Thymus (tissue), 11 donors: ENCODE measurements at regions not wholly inside any gene's neighbourhood (a gene's known extent, or its start where the extent isn't known, plus 50 kb on each side); places are given as distances from the start of the nearest gene placed in this dataset.
A peak's percentile ranks its signal among the peaks of the same experiment; 100 is the strongest.

Experiments used
- DNase-seq, 9 donors: peaks; one replicate each; pipeline ENCODE4 v3.0.0-alpha.2; 2013; ENCODE audit warnings: low spot score in 9 of 9, low read depth in 6 of 9, missing footprints in 1 of 9
- H3K27ac ChIP-seq, 2 donors: one replicate each; pipeline ENCODE4 v1.5.1; 2013; ENCODE audit warnings: control low read depth in 1 of 2, low read depth in 1 of 2, low read length in 1 of 2, mild to moderate bottlenecking in 1 of 2, moderate library complexity in 1 of 2
- H3K27me3 ChIP-seq, 2 donors: one replicate each; pipeline ENCODE4 v1.5.1; 2013; ENCODE audit warnings: low read length in 1 of 2; ENCODE audit not compliant: control insufficient read depth in 2 of 2, insufficient read depth in 1 of 2
- H3K36me3 ChIP-seq, 2 donors: one replicate each; pipeline ENCODE4 v1.5.1; 2013; ENCODE audit warnings: low read length in 1 of 2, mild to moderate bottlenecking in 1 of 2, moderate library complexity in 1 of 2; ENCODE audit not compliant: control insufficient read depth in 2 of 2, insufficient read depth in 2 of 2
- H3K4me1 ChIP-seq, 2 donors: one replicate each; pipeline ENCODE4 v1.5.1; 2013; ENCODE audit warnings: low read length in 2 of 2; ENCODE audit not compliant: control insufficient read depth in 2 of 2, insufficient read depth in 2 of 2
- H3K4me3 ChIP-seq, 2 donors: one replicate each; pipeline ENCODE4 v1.5.1; 2013; ENCODE audit warnings: low read length in 2 of 2, control low read depth in 1 of 2, mild to moderate bottlenecking in 1 of 2
- H3K9me3 ChIP-seq, 2 donors: one replicate each; pipeline ENCODE4 v1.5.1; 2013; ENCODE audit warnings: low read length in 1 of 2, mild to moderate bottlenecking in 1 of 2; ENCODE audit not compliant: control insufficient read depth in 2 of 2, insufficient read depth in 1 of 2
- WGBS: extraction: QIAGEN DNeasy Blood & Tissue Kit; methylation state at CpG from one replicate; pipeline ENCODE4 v1.1.7; 2013; 5-methylcytosine and 5-hydroxymethylcytosine counted together
- donor health status: healthy.

DNA sequence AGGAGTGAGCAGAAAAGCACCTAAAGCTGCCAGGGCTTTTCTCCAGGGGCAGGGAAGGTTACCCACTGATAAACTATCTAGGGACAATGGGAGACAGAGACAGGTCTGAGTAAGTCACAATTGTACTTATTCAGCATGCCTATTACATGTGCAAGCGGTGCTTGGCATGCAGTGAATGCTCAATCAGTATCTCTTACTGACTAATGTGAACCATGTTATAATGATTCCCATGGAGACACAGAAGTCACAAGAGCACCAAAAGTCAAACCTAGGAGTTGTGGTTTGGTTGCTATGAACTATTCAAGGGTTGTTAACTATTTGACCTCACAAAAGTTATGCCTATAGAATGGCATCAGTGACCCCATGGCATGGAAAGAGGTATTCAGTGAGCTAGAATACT is 50.0 kb upstream of the RASGRP1 start:
- no peak overlapping the region for H3K4me3 ChIP-seq
- DNase-seq, result no peak
- H3K27me3 ChIP-seq, result no peaks in the 10 kb centered on the region
- H3K27ac ChIP-seq, result no peak overlapping the region
- H3K9me3 ChIP-seq, result no peaks in the 10 kb centered on the region
- WGBS, result 100% methylated on average over 1 of the region's 1 CpG
- peaks cover 19 to 32% of the 10 kb centered on the region in 2 donors for H3K4me1 ChIP-seq
- H3K36me3 ChIP-seq, result no peaks in the 10 kb centered on the region

DNA sequence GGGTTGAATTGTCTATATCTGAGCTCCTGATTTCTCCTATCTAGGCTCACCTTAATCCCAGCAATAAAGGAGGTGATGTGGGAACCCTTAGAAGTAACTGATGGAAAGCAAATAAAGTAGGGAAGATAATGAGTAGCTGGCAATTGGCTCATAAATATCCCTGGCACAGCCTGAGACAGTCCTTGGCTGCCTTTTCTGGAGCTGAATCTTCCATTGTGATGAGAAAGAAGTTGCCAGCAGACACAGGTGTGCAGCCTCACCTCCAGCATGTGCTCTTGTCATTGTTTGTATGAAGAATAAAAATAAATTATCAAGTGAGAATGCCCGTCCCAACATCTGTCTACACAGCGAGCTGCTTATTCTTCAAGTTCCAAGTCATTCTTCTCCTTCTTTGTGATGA is 53.2 kb upstream of the RASGRP1 start:
- no peaks in the 10 kb centered on the region for H3K9me3 ChIP-seq
- no peaks in the 10 kb centered on the region for H3K27me3 ChIP-seq
- H3K4me1 ChIP-seq, result peaks cover 24 to 30% of the 10 kb centered on the region in 2 donors
- no peak overlapping the region for H3K4me3 ChIP-seq
- H3K36me3 ChIP-seq, result no peaks in the 10 kb centered on the region
- WGBS, result 91% methylated on average over 2 of the region's 2 CpGs
- DNase-seq, result no peak
- no peak overlapping the region for H3K27ac ChIP-seq

DNA sequence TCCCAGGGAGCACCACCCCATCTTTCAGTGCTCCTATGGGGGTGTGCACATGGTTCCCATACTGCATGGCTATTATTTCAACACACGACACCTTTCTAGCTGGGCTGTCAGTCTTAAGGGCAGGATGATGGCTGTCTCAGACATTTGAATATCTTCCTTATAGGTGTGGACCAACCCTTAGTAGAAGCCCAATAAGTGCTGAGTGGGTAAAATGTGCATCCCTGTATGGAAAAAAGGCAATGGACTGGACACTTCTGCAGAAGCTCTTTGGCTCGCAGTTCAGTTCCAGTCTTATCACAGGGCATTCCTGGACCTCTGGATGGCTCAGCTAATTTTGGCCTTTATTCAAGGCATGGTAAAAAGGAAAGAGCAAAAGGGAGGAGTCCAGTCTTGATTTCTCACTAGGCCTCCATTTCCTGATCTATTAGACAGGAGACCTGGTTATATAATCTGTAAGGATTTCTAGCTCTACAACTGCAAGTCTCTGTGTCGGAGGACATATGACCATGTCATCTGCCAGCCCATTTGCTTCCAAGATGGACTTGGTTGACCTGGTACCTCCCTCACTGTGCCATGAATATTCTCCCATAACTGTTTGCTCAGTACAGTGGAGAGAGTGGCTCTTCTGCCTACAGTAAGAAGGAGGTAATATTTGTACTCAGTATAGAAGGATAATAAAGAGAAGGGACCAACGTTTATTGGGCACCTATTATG is 53.8 kb upstream of the RASGRP1 start:
- DNase-seq, result no peak
- no peaks in the 10 kb centered on the region for H3K36me3 ChIP-seq
- no peaks in the 10 kb centered on the region for H3K27me3 ChIP-seq
- no peak overlapping the region for H3K27ac ChIP-seq
- no peak overlapping the region for H3K4me3 ChIP-seq
- H3K9me3 ChIP-seq, result no peaks in the 10 kb centered on the region
- peaks cover 18 to 24% of the 10 kb centered on the region in 2 donors for H3K4me1 ChIP-seq
- WGBS, result 96% methylated on average over 4 of the region's 4 CpGs

DNA sequence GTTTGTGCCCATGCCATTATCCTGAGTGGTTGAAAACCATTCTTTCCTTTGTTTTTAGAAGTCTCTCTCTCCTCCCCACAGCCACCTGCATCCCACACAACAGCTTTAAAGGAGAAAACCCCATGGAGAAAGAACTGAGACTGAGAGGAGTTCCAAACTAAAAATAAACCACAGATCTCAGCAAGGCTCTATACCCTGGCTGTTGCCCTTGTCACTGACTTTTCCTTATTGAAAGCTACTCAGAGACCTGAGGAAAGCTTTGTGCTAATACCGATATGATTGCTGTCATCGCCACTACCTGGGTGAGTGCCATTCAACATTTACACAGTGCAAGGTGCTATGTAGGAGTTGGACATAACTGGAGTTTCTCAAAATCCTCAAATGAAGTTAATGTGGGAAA is 55.5 kb upstream of the RASGRP1 start:
- Histone ChIP-seq H3K27me3 (no peaks in the 10 kb centered on the region), H3K27ac (peak overlapping the region in 1 of 2 donors; percentile 73), H3K4me3 (no peak overlapping the region), H3K9me3 (no peaks in the 10 kb centered on the region), H3K4me1 (peaks cover 22 to 23% of the 10 kb centered on the region in 2 donors), H3K36me3 (no peaks in the 10 kb centered on the region)
- WGBS, result 93% methylated on average over 2 of the region's 2 CpGs
- DNase-seq, result no peak

DNA sequence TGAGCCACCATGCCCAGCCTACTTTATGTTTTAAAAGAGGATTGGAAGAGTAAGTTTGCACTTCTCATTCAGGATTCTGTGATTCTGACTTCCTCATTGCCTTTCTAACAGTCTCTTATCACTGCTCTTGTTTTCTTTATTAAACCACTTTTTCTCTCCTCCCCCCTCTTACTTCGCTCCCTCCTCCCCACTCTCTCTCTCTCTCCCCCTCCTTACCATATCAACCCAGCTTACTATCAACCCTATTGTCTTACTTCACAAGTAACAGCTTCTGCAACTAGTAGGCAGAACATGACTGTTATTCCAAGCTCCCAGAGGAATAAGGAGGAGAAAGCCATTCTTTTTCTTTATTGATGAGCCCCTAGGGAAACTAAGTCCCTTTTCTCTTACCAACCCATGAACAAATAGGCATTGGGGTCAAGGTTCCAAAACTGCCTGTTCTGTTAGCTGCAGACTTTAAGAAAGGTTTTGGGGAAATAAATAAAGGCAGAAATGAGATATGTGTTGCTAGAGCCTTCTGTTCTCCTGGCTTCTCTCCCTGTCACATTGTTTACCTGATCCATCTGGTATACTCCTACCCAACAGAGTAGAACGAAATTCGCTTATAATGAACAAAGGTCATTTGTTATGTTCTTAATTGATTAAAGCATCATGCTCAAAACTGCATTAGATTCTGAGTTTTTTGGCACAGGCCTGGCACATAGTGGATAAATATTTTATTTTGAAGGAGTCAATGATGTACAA is 56.4 kb upstream of the RASGRP1 start:
- H3K4me3 ChIP-seq, result no peak overlapping the region
- no peaks in the 10 kb centered on the region for H3K36me3 ChIP-seq
- peaks cover 22 to 28% of the 10 kb centered on the region in 2 donors for H3K4me1 ChIP-seq
- H3K9me3 ChIP-seq, result no peaks in the 10 kb centered on the region
- no peaks in the 10 kb centered on the region for H3K27me3 ChIP-seq
- WGBS, result 69% methylated on average over 3 of the region's 3 CpGs
- peak overlapping the region in 1 of 2 donors; percentile 73 for H3K27ac ChIP-seq
- DNase-seq, result no peak

DNA sequence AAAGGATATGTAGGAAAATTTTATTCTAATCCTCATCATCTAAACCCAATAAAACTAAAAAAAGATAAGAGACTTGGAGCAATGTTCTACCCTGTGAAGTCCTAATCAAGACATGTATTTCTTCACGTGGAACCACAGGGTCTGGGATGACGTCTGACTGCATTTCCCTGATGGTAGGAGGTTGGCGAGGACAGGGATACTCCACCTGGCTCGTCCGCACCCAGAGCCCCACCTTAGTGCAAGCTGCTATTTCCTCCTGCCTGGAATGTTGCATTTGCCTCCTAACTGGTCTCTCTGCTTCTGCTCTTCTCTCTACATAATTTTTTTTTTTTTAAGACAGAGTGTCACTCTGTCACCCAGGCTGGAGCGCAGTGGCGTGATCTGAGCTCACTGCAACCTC is 57.7 kb upstream of the RASGRP1 start:
- no peak for DNase-seq
- WGBS, result 89% methylated on average over 7 of the region's 7 CpGs

DNA sequence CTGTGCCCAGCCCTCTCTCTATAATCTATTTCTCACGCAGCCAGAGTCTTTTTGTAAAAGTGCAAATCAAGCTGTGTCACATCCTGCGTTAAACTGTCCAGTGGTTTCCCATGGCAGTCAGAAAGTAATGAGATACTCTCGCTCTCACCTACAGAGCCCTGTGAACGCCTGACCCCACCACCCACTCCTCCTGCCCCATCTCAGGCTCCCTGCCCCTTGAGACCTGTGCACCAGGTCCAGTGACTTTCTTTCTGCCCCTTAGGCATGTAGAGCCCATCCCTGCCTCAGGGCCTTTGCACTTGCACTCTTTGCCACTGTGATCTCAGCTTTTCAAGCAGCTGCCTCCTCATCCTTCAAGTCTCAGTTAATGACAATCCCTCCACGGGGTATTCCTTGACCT is 58.3 kb upstream of the RASGRP1 start:
- Histone ChIP-seq H3K27ac (no peak overlapping the region), H3K27me3 (no peaks in the 10 kb centered on the region), H3K4me1 (peaks cover 30 to 41% of the 10 kb centered on the region in 2 donors), H3K4me3 (no peak overlapping the region), H3K36me3 (no peaks in the 10 kb centered on the region), H3K9me3 (no peaks in the 10 kb centered on the region)
- whole genome bisulfite sequencing, result 94% methylated on average over 5 of the region's 5 CpGs
- DNase-seq, result no peak

More for the DNA sequence above, 57.7 kb upstream of the RASGRP1 start:
- Histone ChIP-seq H3K4me1 (peaks cover 30 to 41% of the 10 kb centered on the region in 2 donors), H3K4me3 (no peak overlapping the region), H3K9me3 (no peaks in the 10 kb centered on the region), H3K36me3 (no peaks in the 10 kb centered on the region), H3K27ac (no peak overlapping the region), H3K27me3 (no peaks in the 10 kb centered on the region)

DNA sequence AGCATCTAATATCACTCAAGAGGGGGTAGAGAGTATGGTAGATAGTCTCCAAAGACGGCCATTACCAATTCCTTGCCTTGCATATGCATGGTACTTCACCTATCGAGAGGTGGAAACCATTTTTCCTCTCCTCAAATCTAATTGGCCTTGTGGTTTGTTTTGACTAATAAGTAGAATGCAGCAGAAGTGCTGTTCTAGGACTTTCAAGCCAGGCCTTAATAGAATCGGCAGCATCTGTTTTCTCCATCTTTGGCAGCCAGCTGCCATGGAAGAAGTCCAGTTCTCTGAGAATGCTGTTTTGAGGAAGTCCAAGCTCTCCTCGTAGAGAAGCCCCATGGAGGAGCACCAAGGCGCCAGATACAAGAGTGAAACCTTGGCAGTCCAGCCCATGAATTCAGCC is 59.1 kb upstream of the RASGRP1 start:
- Histone ChIP-seq H3K4me1 (peaks cover 30 to 38% of the 10 kb centered on the region in 2 donors), H3K36me3 (no peaks in the 10 kb centered on the region), H3K27ac (no peak overlapping the region), H3K9me3 (no peaks in the 10 kb centered on the region), H3K4me3 (no peak overlapping the region), H3K27me3 (no peaks in the 10 kb centered on the region)
- DNase-seq, result no peak
- WGBS, result 77% methylated on average over 5 of the region's 5 CpGs
